ENCODE measurements at regions not wholly inside any gene's neighbourhood (a gene's known extent, or its start where the extent isn't known, plus 50 kb on each side); places are given as distances from the start of the nearest gene placed in this dataset.

- TF ChIP-seq CHD7 (IDR thresholded peaks at IDR 0.05; ENCODE audit: insufficient replicate concordance, low read length) (no peak), ATF2 (IDR thresholded peaks at IDR 0.05; ENCODE audit: low read length) (no peak), ZNF274 (IDR thresholded peaks at IDR 0.05; ENCODE audit: borderline replicate concordance, extremely low read depth, low read length) (no peak)
These were observed 161.1 kb downstream of the FOXA2 start (continued) for GRCh38 chr20:22423190-22423832.

All from H1 (cell line).